H7 (cell line): ENCODE measurements at regions not wholly inside any gene's neighbourhood (a gene's known extent, or its start where the extent isn't known, plus 50 kb on each side); places are given as distances from the start of the nearest gene placed in this dataset.
"Not testable (repeated sequence)": the region's sequence is repeated elsewhere in the genome, so short reads cannot be mapped to it uniquely, and the experiment has no call there.

Experiments
- DNase-seq: peaks from one replicate; pipeline ENCODE4 v3.0.0; 2012
- H3K27me3 ChIP-seq: 2 replicates; pipeline ENCODE4 v1.6.0; 2011; ENCODE audit warnings: mild to moderate bottlenecking, low read length; ENCODE audit not compliant: control insufficient read depth, insufficient read depth
- H3K36me3 ChIP-seq: replicated peaks from 2 replicates; pipeline ENCODE4 v1.5.1; 2011; ENCODE audit warnings: low read length; ENCODE audit not compliant: control insufficient read depth, insufficient read depth
- H3K4me3 ChIP-seq: 2 replicates; pipeline ENCODE4 v1.5.1; 2011; ENCODE audit warnings: low read depth, mild to moderate bottlenecking, control low read depth, low read length, moderate library complexity; ENCODE audit not compliant: insufficient read depth

- no peaks in the 10 kb centered on the region for H3K36me3 ChIP-seq
- DNase-seq: no peak
- H3K4me3 ChIP-seq: no peak overlapping the region
- H3K27me3 ChIP-seq: no peaks in the 10 kb centered on the region
These were observed 52.0 kb downstream of the PRORP start for GRCh38 chr14:35174342-35174741.

- Histone ChIP-seq H3K27me3 (no peaks in the 10 kb centered on the region), H3K36me3 (no peaks in the 10 kb centered on the region; the same call in 1 of the 2 replicates), H3K4me3 (no peak overlapping the region)
- DNase-seq: no peak
These were observed 57.8 kb downstream of the PRORP start for GRCh38 chr14:35180179-35180578.

GRCh38 chr14:35184891-35185290 is 62.5 kb downstream of the PRORP start:
- DNase-seq, H3K4me3 ChIP-seq, H3K27me3 ChIP-seq, H3K36me3 ChIP-seq: not testable (repeated sequence)

GRCh38 chr14:35189422-35189821 is 67.1 kb downstream of the PRORP start:
- Histone ChIP-seq H3K36me3 (no peaks in the 10 kb centered on the region), H3K4me3 (no peak overlapping the region), H3K27me3 (no peaks in the 10 kb centered on the region)
- no peak for DNase-seq

GRCh38 chr14:35193161-35193560 is 70.8 kb downstream of the PRORP start:
- no peaks in the 10 kb centered on the region for H3K36me3 ChIP-seq
- H3K27me3 ChIP-seq: no peaks in the 10 kb centered on the region
- DNase-seq: no peak
- no peak overlapping the region for H3K4me3 ChIP-seq

- H3K27me3 ChIP-seq, H3K4me3 ChIP-seq, H3K36me3 ChIP-seq, DNase-seq: not testable (repeated sequence)
These were observed 71.8 kb downstream of the PRORP start for GRCh38 chr14:35194183-35194582.

- Histone ChIP-seq H3K4me3 (no peak overlapping the region), H3K27me3 (no peaks in the 10 kb centered on the region), H3K36me3 (no peaks in the 10 kb centered on the region)
- no peak for DNase-seq
These were observed 74.2 kb downstream of the PRORP start for GRCh38 chr14:35196571-35196970.

GRCh38 chr14:35197015-35197414 is 74.7 kb downstream of the PRORP start:
- Histone ChIP-seq H3K36me3 (no peaks in the 10 kb centered on the region), H3K4me3 (no peak overlapping the region), H3K27me3 (no peaks in the 10 kb centered on the region)
- no peak for DNase-seq

- DNase-seq: no peak
- Histone ChIP-seq H3K36me3 (no peaks in the 10 kb centered on the region), H3K4me3 (no peak overlapping the region), H3K27me3 (no peaks in the 10 kb centered on the region)
These were observed 78.7 kb downstream of the PRORP start for GRCh38 chr14:35201066-35201465.

- no peak overlapping the region for H3K4me3 ChIP-seq
- no peak for DNase-seq
- no peaks in the 10 kb centered on the region for H3K27me3 ChIP-seq
- no peaks in the 10 kb centered on the region for H3K36me3 ChIP-seq
These were observed 79.8 kb downstream of the PRORP start for GRCh38 chr14:35202195-35202594.

- no peak for DNase-seq
- no peaks in the 10 kb centered on the region for H3K27me3 ChIP-seq
- H3K4me3 ChIP-seq: no peak overlapping the region
- H3K36me3 ChIP-seq: no peaks in the 10 kb centered on the region
These were observed 83.4 kb downstream of the PRORP start for GRCh38 chr14:35205737-35206136.

- no peak overlapping the region for H3K4me3 ChIP-seq
- no peaks in the 10 kb centered on the region for H3K36me3 ChIP-seq
- no peak for DNase-seq
- H3K27me3 ChIP-seq: no peaks in the 10 kb centered on the region
These were observed 81.1 kb upstream of the PSMA6 start for GRCh38 chr14:35211067-35211466.

- Histone ChIP-seq H3K36me3 (no peaks in the 10 kb centered on the region), H3K4me3 (no peak overlapping the region), H3K27me3 (no peaks in the 10 kb centered on the region)
- DNase-seq: no peak
These were observed 79.6 kb upstream of the PSMA6 start for GRCh38 chr14:35212471-35213142.

- Histone ChIP-seq H3K4me3 (no peak overlapping the region), H3K36me3 (no peaks in the 10 kb centered on the region), H3K27me3 (no peaks in the 10 kb centered on the region)
- DNase-seq: no peak
These were observed 78.9 kb upstream of the PSMA6 start for GRCh38 chr14:35213143-35213788.

- no peaks in the 10 kb centered on the region for H3K27me3 ChIP-seq
- H3K36me3 ChIP-seq: no peaks in the 10 kb centered on the region
- no peak overlapping the region for H3K4me3 ChIP-seq
- no peak for DNase-seq
These were observed 78.3 kb upstream of the PSMA6 start for GRCh38 chr14:35213869-35214387.
